Amniotic epithelial cell (primary cell): ENCODE measurements at regions not wholly inside any gene's neighbourhood (a gene's known extent, or its start where the extent isn't known, plus 50 kb on each side); places are given as distances from the start of the nearest gene placed in this dataset.
A peak's percentile ranks its signal among the peaks of the same experiment; 100 is the strongest.
"Not testable (repeated sequence)": the region's sequence is repeated elsewhere in the genome, so short reads cannot be mapped to it uniquely, and the experiment has no call there.

Experiments
- DNase-seq: peaks from one replicate; pipeline ENCODE4 v3.0.0-alpha.2; 2010; ENCODE audit warnings: low read depth

- not testable (repeated sequence) for DNase-seq
These were observed 82.5 kb downstream of the POTEH start for GRCh38 chr22:15772337-15772736.

GRCh38 chr22:15775118-15775517 lies 85.3 kb downstream of the POTEH start:
- DNase-seq: not testable (repeated sequence)

GRCh38 chr22:15775670-15776669 lies 86.1 kb downstream of the POTEH start:
- DNase-seq: not testable (repeated sequence)

GRCh38 chr22:15776727-15777126 lies 86.9 kb downstream of the POTEH start:
- not testable (repeated sequence) for DNase-seq

GRCh38 chr22:15777150-15777549 lies 87.3 kb downstream of the POTEH start:
- not testable (repeated sequence) for DNase-seq

GRCh38 chr22:15777557-15777956 lies 87.7 kb downstream of the POTEH start:
- not testable (repeated sequence) for DNase-seq

- DNase-seq: not testable (repeated sequence)
These were observed 88.5 kb downstream of the POTEH start for GRCh38 chr22:15778366-15778765.

- DNase-seq: not testable (repeated sequence)
These were observed 91.8 kb downstream of the POTEH start for GRCh38 chr22:15781652-15782051.

- not testable (repeated sequence) for DNase-seq
These were observed 93.1 kb downstream of the POTEH start for GRCh38 chr22:15782933-15783332.

GRCh38 chr22:15784383-15785085 lies 94.7 kb downstream of the POTEH start:
- DNase-seq: not testable (repeated sequence)

- DNase-seq: peak; percentile 0
These were observed 97.3 kb downstream of the POTEH start for GRCh38 chr22:15786942-15787733.

GRCh38 chr22:15791557-15791956 lies 101.7 kb downstream of the POTEH start:
- not testable (repeated sequence) for DNase-seq

- not testable (repeated sequence) for DNase-seq
These were observed 110.1 kb downstream of the POTEH start for GRCh38 chr22:15799935-15800334.

GRCh38 chr22:15811141-15811540 lies 121.3 kb downstream of the POTEH start:
- not testable (repeated sequence) for DNase-seq

- DNase-seq: not testable (repeated sequence)
These were observed 126.0 kb downstream of the POTEH start for GRCh38 chr22:15815783-15816182.

GRCh38 chr22:15816470-15816869 lies 126.6 kb downstream of the POTEH start:
- not testable (repeated sequence) for DNase-seq

GRCh38 chr22:15817264-15817663 lies 127.4 kb downstream of the POTEH start:
- DNase-seq: not testable (repeated sequence)

- DNase-seq: not testable (repeated sequence)
These were observed 130.1 kb downstream of the POTEH start for GRCh38 chr22:15819886-15820285.

- not testable (repeated sequence) for DNase-seq
These were observed 131.3 kb downstream of the POTEH start for GRCh38 chr22:15821088-15821487.

- DNase-seq: not testable (repeated sequence)
These were observed 132.2 kb downstream of the POTEH start for GRCh38 chr22:15822001-15822400.

GRCh38 chr22:15823178-15823577 lies 133.4 kb downstream of the POTEH start:
- not testable (repeated sequence) for DNase-seq

- DNase-seq: not testable (repeated sequence)
These were observed 142.4 kb downstream of the POTEH start for GRCh38 chr22:15832235-15832634.
